GM12878 (cell line): ENCODE measurements at regions not wholly inside any gene's neighbourhood (a gene's known extent, or its start where the extent isn't known, plus 50 kb on each side); places are given as distances from the start of the nearest gene placed in this dataset.

Experiments
- ATAC-seq: fragments of 200-7000 bp; cut with Tn5 transposase; 3 replicates; pipeline ENCODE4 v1.9.1; 2020; ENCODE audit warnings: mild to moderate bottlenecking, moderate library complexity
- BruUV-seq: library from RNA; stranded (reverse); fragments of 400-500 nt; replicated peaks from 2 replicates; lab custom pipeline; 2021; lab: Mats Ljungman, UMichigan
- CTCF ChIA-PET: fragments of 300-600 bp; sonication (Branson Sonifier 250); formaldehyde crosslinking; extraction: SDS; loops from one replicate; lab custom pipeline; 2021; ENCODE audit warnings: inconsistent platforms; lab: Yijun Ruan, JAX
- POLR2A ChIA-PET: fragments of 350-600 bp; formaldehyde crosslinking; extraction: SDS; loops from one replicate; lab custom pipeline; 2021; ENCODE audit warnings: inconsistent platforms; lab: Charles Lee
- RAD21 ChIA-PET: fragments of 300-600 bp; sonication (Branson Sonifier 250); formaldehyde crosslinking; loops from one replicate; lab custom pipeline; 2023; ENCODE audit warnings: antibody characterized with exemption; ENCODE audit not compliant: unreplicated experiment; lab: Charles Lee
- SMC1A ChIA-PET: fragments of 300-600 bp; sonication (Branson Sonifier 250); formaldehyde crosslinking; loops from one replicate; lab custom pipeline; 2023; ENCODE audit not compliant: unreplicated experiment, uncharacterized antibody; lab: Charles Lee
- DNase-seq: peaks from one replicate; pipeline ENCODE4 v3.0.0-alpha.2; 2011; ENCODE audit warnings: low read depth, low spot score
- FAIRE-seq: peaks from 3 replicates; lab custom pipeline; 2011; peaks lifted over from hg19 to GRCh38; lab: Jason Lieb, UNC
- H2AFZ ChIP-seq: 2 replicates; pipeline ENCODE4 v1.6.0; 2011; ENCODE audit warnings: low read depth, low read length, control low read depth; ENCODE audit not compliant: control insufficient read depth
- H3K27ac ChIP-seq: 2 replicates; pipeline ENCODE4 v1.5.1; 2011; ENCODE audit warnings: control low read depth; ENCODE audit not compliant: control insufficient read depth, insufficient read depth
- H3K27me3 ChIP-seq, 2 experiments: replicated peaks in 1 of 2; 2 replicates each; pipeline versions ENCODE4 v1.6.0 to v1.6.1; 2011; ENCODE audit warnings: low read length in 1 of 2; ENCODE audit not compliant: control insufficient read depth in 2 of 2, insufficient read depth in 2 of 2
- H3K36me3 ChIP-seq, 2 experiments: 2 replicates each; pipeline ENCODE4 v1.5.1; 2011; ENCODE audit warnings: low read length in 1 of 2; ENCODE audit not compliant: control insufficient read depth in 2 of 2, insufficient read depth in 2 of 2
- H3K4me1 ChIP-seq: 2 replicates; pipeline ENCODE4 v1.6.1; 2011; ENCODE audit warnings: mild to moderate bottlenecking, low read length, moderate library complexity, mixed read lengths; ENCODE audit not compliant: control insufficient read depth, insufficient read depth
- H3K4me2 ChIP-seq: 2 replicates; pipeline ENCODE4 v1.6.0; 2011; ENCODE audit warnings: control low read depth; ENCODE audit not compliant: control insufficient read depth, insufficient read depth
- H3K4me3 ChIP-seq: fragments of 200-600 bp; sonication (generic); 2 replicates; pipeline ENCODE4 v1.5.1; 2016
- H3K79me2 ChIP-seq: 2 replicates; pipeline ENCODE4 v1.6.0; 2011; ENCODE audit warnings: low read length; ENCODE audit not compliant: control insufficient read depth, insufficient read depth
- H3K9ac ChIP-seq: 2 replicates; pipeline ENCODE4 v1.8.0; 2011; ENCODE audit warnings: low read length, control low read depth, mixed read lengths; ENCODE audit not compliant: control insufficient read depth, insufficient read depth
- H3K9me3 ChIP-seq: replicated peaks from 3 replicates; pipeline ENCODE4 v1.5.1; 2011; ENCODE audit warnings: mild to moderate bottlenecking, low read length; ENCODE audit not compliant: control insufficient read depth, insufficient read depth
- H4K20me1 ChIP-seq: 2 replicates; pipeline ENCODE4 v1.6.0; 2011; ENCODE audit not compliant: control insufficient read depth, insufficient read depth
- ASH2L ChIP-seq: fragments of 300-600, 200-600 bp; sonication (generic); IDR thresholded peaks from 2 replicates; pipeline ENCODE4 v1.6.1; 2017; ENCODE audit warnings: low read depth, mild to moderate bottlenecking, borderline replicate concordance
- CBFB ChIP-seq: IDR thresholded peaks from 2 replicates; pipeline ENCODE4 v1.6.1; 2016; ENCODE audit warnings: antibody characterized with exemption, low read depth
- CREM ChIP-seq: IDR thresholded peaks from 2 replicates; pipeline ENCODE4 v1.6.1; 2014; ENCODE audit warnings: antibody characterized with exemption, low read depth
- DPF2 ChIP-seq: fragments of 450-650 bp; IDR thresholded peaks from 2 replicates; pipeline ENCODE4 v1.6.1; 2017; ENCODE audit warnings: mild to moderate bottlenecking
- EED ChIP-seq: sonication (generic); IDR thresholded peaks from 2 replicates; pipeline ENCODE4 v1.6.1; 2016; ENCODE audit warnings: antibody characterized with exemption, low read depth
- ETV6 ChIP-seq, 2 experiments: fragments of 450-650 bp in 1 of 2; IDR thresholded peaks in 1 of 2; conservative IDR thresholded peaks in 1 of 2; 2 replicates each; pipeline ENCODE4 v1.6.1; 2014; ENCODE audit warnings: antibody characterized with exemption in 1 of 2, borderline replicate concordance in 1 of 2, low read depth in 1 of 2, mild to moderate bottlenecking in 1 of 2, moderate library complexity in 1 of 2
- FOS ChIP-seq: IDR thresholded peaks from 3 replicates; pipeline ENCODE4 v1.6.1; 2011; ENCODE audit warnings: borderline replicate concordance; ENCODE audit not compliant: insufficient read length; ENCODE audit errors: extremely low read depth
- MYB ChIP-seq: fragments of 150-350 bp; IDR thresholded peaks from 2 replicates; pipeline ENCODE4 v1.6.1; 2014; ENCODE audit warnings: mild to moderate bottlenecking, low read depth, low read length, borderline replicate concordance
- NR2F1 ChIP-seq: fragments of 450-650 bp; conservative IDR thresholded peaks from 2 replicates; pipeline ENCODE4 v1.6.1; 2017; ENCODE audit warnings: mild to moderate bottlenecking
- RAD21 ChIP-seq: IDR thresholded peaks from 2 replicates; pipeline ENCODE4 v1.6.1; 2011; ENCODE audit warnings: mild to moderate bottlenecking, low read depth, low read length, moderate library complexity; ENCODE audit not compliant: insufficient read depth
- RUNX3 ChIP-seq: IDR thresholded peaks from 2 replicates; pipeline ENCODE4 v1.6.1; 2012; ENCODE audit warnings: low read length, inconsistent platforms
- SMAD1 ChIP-seq: fragments of 450-650 bp; IDR thresholded peaks from 2 replicates; pipeline ENCODE4 v1.6.1; 2018; ENCODE audit warnings: mild to moderate bottlenecking, low read depth; ENCODE audit not compliant: partially characterized antibody
- SMC3 ChIP-seq: IDR thresholded peaks from 2 replicates; pipeline ENCODE4 v1.6.1; 2011; ENCODE audit warnings: low read length, improper control_type of control experiment, borderline replicate concordance
- TAF1 ChIP-seq: IDR thresholded peaks from 2 replicates; pipeline ENCODE4 v1.6.1; 2011; ENCODE audit warnings: mild to moderate bottlenecking, low read depth, low read length, borderline replicate concordance
- YY1 ChIP-seq: IDR thresholded peaks from 2 replicates; pipeline ENCODE4 v1.6.1; 2011; ENCODE audit warnings: low read depth, mild to moderate bottlenecking, low read length
- ZNF384 ChIP-seq: IDR thresholded peaks from 2 replicates; pipeline ENCODE4 v1.6.1; 2012; ENCODE audit warnings: low read depth, mild to moderate bottlenecking, low read length, improper control_type of control experiment, borderline replicate concordance
- WGBS: methylation state at CpG from one replicate; pipeline ENCODE4 v1.1.6; 2016; ENCODE audit warnings: low lambda C conversion rate; ENCODE audit not compliant: insufficient replicate concordance, insufficient coverage; ENCODE audit errors: missing lambda C conversion rate; 5-methylcytosine and 5-hydroxymethylcytosine counted together
- in situ Hi-C: fragments of 300-500 bp; cut with MboI; formaldehyde crosslinking; loops from 9 replicates; pipeline ENCODE4 v1.14.3; 2018; ENCODE audit warnings: mixed read lengths
- intact Hi-C: fragments of 100-400 bp; cut with micrococcal nuclease; formaldehyde crosslinking; loops from one replicate; pipeline ENCODE4 v1.14.2; 2022; ENCODE audit not compliant: unreplicated experiment
- TF ChIP-seq, protein P1 (sequence below): fragments of 450-650 bp; formaldehyde crosslinking; IDR thresholded peaks from 2 replicates; pipeline ENCODE4 v1.4.0; 2022; ENCODE audit warnings: mild to moderate bottlenecking, moderate library complexity
- TF ChIP-seq, protein P2 (sequence below): fragments of 450-650 bp; IDR thresholded peaks from 2 replicates; pipeline ENCODE4 v1.6.1; 2017; ENCODE audit warnings: mild to moderate bottlenecking, moderate library complexity

GRCh38 chr12:84624601-84625000 lies 288.0 kb downstream of the SLC6A15 start (continued):
- TF ChIP-seq RAD21 (no peak), NR2F1 (no peak)
- TF ChIP-seq, all 136 proteins: peak for 0

GRCh38 chr12:84619053-84619571 lies 293.5 kb downstream of the SLC6A15 start:
- ChIA-PET SMC1A (interaction anchor here (0.9 kb wide), 1 partner anchor 9 kb away, joined by 5 read pairs; no protein-coding TSS in a partner anchor), RAD21 (no interaction called here), CTCF (interaction anchor here (1.1 kb wide), 1 partner anchor 9 kb away, joined by 3 read pairs; no protein-coding TSS in a partner anchor), POLR2A (no interaction called here)
- DNase-seq (no peak), ATAC-seq (no peak), FAIRE-seq (no peak)
- in situ Hi-C loops (no loop called here), intact Hi-C loops (no loop called here)
- no peak overlapping the region for H2AFZ ChIP-seq
- 27% methylated on average over 5 of the region's 5 CpGs for WGBS
- no peaks in the 10 kb centered on the region for H3K79me2 ChIP-seq
- no peaks in the 10 kb centered on the region for H4K20me1 ChIP-seq
- H3K4me2 ChIP-seq = no peak overlapping the region
- H3K36me3 ChIP-seq = no peaks in the 10 kb centered on the region
- no peaks in the 10 kb centered on the region for H3K9me3 ChIP-seq
- no peak overlapping the region for H3K4me3 ChIP-seq
- no peak overlapping the region for H3K27ac ChIP-seq
- H3K4me1 ChIP-seq = no peaks in the 10 kb centered on the region
- H3K27me3 ChIP-seq = no peaks in the 10 kb centered on the region
- no peak overlapping the region for H3K9ac ChIP-seq
- no TSS peak for BruUV-seq
- no peak for TF ChIP-seq ZNF384
- TF ChIP-seq DPF2 = no peak
- TF ChIP-seq YY1 = no peak
- TF ChIP-seq RUNX3 = no peak
- TF ChIP-seq, protein P1, sequence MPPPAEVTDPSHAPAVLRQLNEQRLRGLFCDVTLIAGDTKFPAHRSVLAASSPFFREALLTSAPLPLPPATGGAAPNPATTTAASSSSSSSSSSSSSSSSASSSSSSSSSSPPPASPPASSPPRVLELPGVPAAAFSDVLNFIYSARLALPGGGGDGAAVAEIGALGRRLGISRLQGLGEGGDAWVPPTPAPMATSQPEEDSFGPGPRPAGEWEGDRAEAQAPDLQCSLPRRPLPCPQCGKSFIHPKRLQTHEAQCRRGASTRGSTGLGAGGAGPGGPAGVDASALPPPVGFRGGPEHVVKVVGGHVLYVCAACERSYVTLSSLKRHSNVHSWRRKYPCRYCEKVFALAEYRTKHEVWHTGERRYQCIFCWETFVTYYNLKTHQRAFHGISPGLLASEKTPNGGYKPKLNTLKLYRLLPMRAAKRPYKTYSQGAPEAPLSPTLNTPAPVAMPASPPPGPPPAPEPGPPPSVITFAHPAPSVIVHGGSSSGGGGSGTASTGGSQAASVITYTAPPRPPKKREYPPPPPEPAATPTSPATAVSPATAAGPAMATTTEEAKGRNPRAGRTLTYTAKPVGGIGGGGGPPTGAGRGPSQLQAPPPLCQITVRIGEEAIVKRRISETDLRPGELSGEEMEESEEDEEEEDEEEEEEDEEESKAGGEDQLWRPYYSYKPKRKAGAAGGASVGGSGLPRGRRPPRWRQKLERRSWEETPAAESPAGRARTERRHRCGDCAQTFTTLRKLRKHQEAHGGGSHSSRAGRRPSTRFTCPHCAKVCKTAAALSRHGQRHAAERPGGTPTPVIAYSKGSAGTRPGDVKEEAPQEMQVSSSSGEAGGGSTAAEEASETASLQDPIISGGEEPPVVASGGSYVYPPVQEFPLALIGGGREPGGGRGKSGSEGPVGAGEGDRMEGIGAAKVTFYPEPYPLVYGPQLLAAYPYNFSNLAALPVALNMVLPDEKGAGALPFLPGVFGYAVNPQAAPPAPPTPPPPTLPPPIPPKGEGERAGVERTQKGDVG (CRISPR knock-in tag) = no peak
- TF ChIP-seq, protein P2, sequence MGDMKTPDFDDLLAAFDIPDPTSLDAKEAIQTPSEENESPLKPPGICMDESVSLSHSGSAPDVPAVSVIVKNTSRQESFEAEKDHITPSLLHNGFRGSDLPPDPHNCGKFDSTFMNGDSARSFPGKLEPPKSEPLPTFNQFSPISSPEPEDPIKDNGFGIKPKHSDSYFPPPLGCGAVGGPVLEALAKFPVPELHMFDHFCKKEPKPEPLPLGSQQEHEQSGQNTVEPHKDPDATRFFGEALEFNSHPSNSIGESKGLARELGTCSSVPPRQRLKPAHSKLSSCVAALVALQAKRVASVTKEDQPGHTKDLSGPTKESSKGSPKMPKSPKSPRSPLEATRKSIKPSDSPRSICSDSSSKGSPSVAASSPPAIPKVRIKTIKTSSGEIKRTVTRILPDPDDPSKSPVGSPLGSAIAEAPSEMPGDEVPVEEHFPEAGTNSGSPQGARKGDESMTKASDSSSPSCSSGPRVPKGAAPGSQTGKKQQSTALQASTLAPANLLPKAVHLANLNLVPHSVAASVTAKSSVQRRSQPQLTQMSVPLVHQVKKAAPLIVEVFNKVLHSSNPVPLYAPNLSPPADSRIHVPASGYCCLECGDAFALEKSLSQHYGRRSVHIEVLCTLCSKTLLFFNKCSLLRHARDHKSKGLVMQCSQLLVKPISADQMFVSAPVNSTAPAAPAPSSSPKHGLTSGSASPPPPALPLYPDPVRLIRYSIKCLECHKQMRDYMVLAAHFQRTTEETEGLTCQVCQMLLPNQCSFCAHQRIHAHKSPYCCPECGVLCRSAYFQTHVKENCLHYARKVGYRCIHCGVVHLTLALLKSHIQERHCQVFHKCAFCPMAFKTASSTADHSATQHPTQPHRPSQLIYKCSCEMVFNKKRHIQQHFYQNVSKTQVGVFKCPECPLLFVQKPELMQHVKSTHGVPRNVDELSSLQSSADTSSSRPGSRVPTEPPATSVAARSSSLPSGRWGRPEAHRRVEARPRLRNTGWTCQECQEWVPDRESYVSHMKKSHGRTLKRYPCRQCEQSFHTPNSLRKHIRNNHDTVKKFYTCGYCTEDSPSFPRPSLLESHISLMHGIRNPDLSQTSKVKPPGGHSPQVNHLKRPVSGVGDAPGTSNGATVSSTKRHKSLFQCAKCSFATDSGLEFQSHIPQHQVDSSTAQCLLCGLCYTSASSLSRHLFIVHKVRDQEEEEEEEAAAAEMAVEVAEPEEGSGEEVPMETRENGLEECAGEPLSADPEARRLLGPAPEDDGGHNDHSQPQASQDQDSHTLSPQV = no peak
- TF ChIP-seq FOS = no peak
- TF ChIP-seq EED = no peak
- no peak for TF ChIP-seq SMAD1
- TF ChIP-seq CREM = no peak
- no peak for TF ChIP-seq ETV6 (conservative IDR thresholded peaks at IDR 0.05 in 1 of 2, IDR thresholded peaks at IDR 0.05 in 1 of 2; ENCODE audit: borderline replicate concordance in 1 of 2, low read depth in 1 of 2)
- TF ChIP-seq CBFB = no peak
- no peak for TF ChIP-seq TAF1
- TF ChIP-seq SMC3 = no peak
- no peak for TF ChIP-seq ASH2L
- no peak for TF ChIP-seq MYB
